Heart right ventricle (tissue), 16 donors: ENCODE measurements at regions not wholly inside any gene's neighbourhood (a gene's known extent, or its start where the extent isn't known, plus 50 kb on each side); places are given as distances from the start of the nearest gene placed in this dataset.

Source experiments
- ATAC-seq, 8 donors: fragments of 200-7000 bp; cut with Tn5 transposase; one replicate each; pipeline ENCODE4 v1.9.1; 2020; ENCODE audit warnings: mild to moderate bottlenecking in 8 of 8, moderate library complexity in 8 of 8, moderate number of reproducible peaks in 1 of 8
- DNase-seq, 2 donors: peaks; one replicate each; pipeline ENCODE4 v3.0.0-alpha.2; 2020
- H3K27ac ChIP-seq, 10 donors: fragments of 200-600 bp; sonication (generic) in 2 of 10; one replicate each; pipeline versions ENCODE4 v1.5.0 to v1.8.0; 2020 to 2022; ENCODE audit warnings: mild to moderate bottlenecking in 3 of 10
- H3K27me3 ChIP-seq, 7 donors: fragments of 200-600 bp; one replicate each; pipeline ENCODE4 v1.8.0; 2021 to 2022; ENCODE audit warnings: mild to moderate bottlenecking in 2 of 7
- H3K36me3 ChIP-seq, 9 donors: fragments of 200-600 bp; sonication (generic) in 1 of 9; one replicate each; pipeline versions ENCODE4 v1.5.0 to v1.8.0; 2020 to 2022; ENCODE audit warnings: mild to moderate bottlenecking in 2 of 9
- H3K4me1 ChIP-seq, 9 donors: fragments of 200-600 bp; sonication (generic) in 1 of 9; one replicate each; pipeline versions ENCODE4 v1.5.0 to v1.8.0; 2020 to 2022; ENCODE audit warnings: mild to moderate bottlenecking in 4 of 9
- H3K4me3 ChIP-seq, 10 donors: fragments of 200-600 bp; sonication (generic) in 2 of 10; one replicate each; pipeline versions ENCODE4 v1.5.0 to v1.8.0; 2020 to 2022; ENCODE audit warnings: mild to moderate bottlenecking in 7 of 10, moderate library complexity in 2 of 10
- H3K9me3 ChIP-seq, 11 donors: fragments of 200-600 bp in 10 of 11; sonication (generic) in 2 of 11; one replicate each; pipeline versions ENCODE4 v1.5.0 to v1.8.0; 2013 to 2022; ENCODE audit warnings: mild to moderate bottlenecking in 2 of 11, control low read depth in 1 of 11, moderate library complexity in 1 of 11
- CTCF ChIP-seq, 9 donors: fragments of 200-600 bp; sonication (generic) in 2 of 9; IDR thresholded peaks; one replicate each; pipeline versions ENCODE4 v1.5.0 to v1.8.0; 2021 to 2022; ENCODE audit warnings: antibody characterized with exemption in 9 of 9, mild to moderate bottlenecking in 5 of 9, moderate library complexity in 1 of 9
- WGBS, 2 donors: extraction: QIAGEN DNeasy Blood & Tissue Kit; methylation state at CpG; one replicate each; pipeline ENCODE4 v1.1.7; 2013; ENCODE audit warnings: inconsistent platforms in 1 of 2; 5-methylcytosine and 5-hydroxymethylcytosine counted together
- intact Hi-C, 10 donors: fragments of 100-400 bp; cut with DNase I; formaldehyde crosslinking; loops; one replicate each; pipeline versions ENCODE4 v1.11.1 to v1.14.2; 2022
- donor health status: Arrhythmogenic right ventricular cardiomyopathy.
- donor health status: ischemic (EF 13 %, LVEDD 7.1; RV severe dilation, severe dysfunction).
- donor health status: healthy with polysubstance abuse.
- donor health status: DM: no; HTN: yes; CAD: no.
- donor health status: DM: no; HTN: no; CAD: no.
- donor health status: ischemic (EF 25% LVEDD 6.9; RV normal size, moderate dysfunction).
- donor health status: ischemic (EF 25% LVEDD 5.7; RV mildly dilated, moderate dysfunction).
- donor health status: healthy.
- donor health status: DM: yes; HTN: yes; CAD: no.
- donor health status: Ischemic cardiomyopathy.
- donor health status: ischemic (EF 35%, LVEDD 5.7; RV mildly dilated, moderate dysfunction).
- donor health status: nonischemic (EF 11% LVEDD 7.7; RV severe dilation, severe dysfunction).
- donor health status: DM: yes; HTN: yes; CAD: no.
- donor health status: PGD.
- donor health status: ischemic (EF 29% LVEDD 5.4; RV normal size, mild dysfunction).
- donor health status: nonischemic (EF 23%, LVEDD 6.1; RV moderate dilation, normal function).

- ATAC-seq, result no peak
- DNase-seq, result no peak
- intact Hi-C loops, result loop anchor here in 3 of 10 donors (10.0 kb wide), 3 partner anchors 1147 to 1297 kb away; no protein-coding TSS in a partner anchor
- TF ChIP-seq CTCF (IDR thresholded peaks at IDR 0.05), result no peak
- no peaks in the 10 kb centered on the region for H3K4me1 ChIP-seq
- no peak overlapping the region for H3K4me3 ChIP-seq
- no peaks in the 10 kb centered on the region for H3K9me3 ChIP-seq
- H3K36me3 ChIP-seq, result no peaks in the 10 kb centered on the region
- peaks cover 0 to 21% (median 0%) of the 10 kb centered on the region in 7 donors for H3K27me3 ChIP-seq
- WGBS, 2 donors, result 93 to 94% methylated on average over 2 of the region's 2 CpGs
- H3K27ac ChIP-seq, result no peak overlapping the region
Observed at GRCh38 chr5:39588179-39588578, 163.4 kb upstream of the DAB2 start.

GRCh38 chr5:39587675-39588074 lies 162.9 kb upstream of the DAB2 start:
- Histone ChIP-seq H3K9me3 (no peaks in the 10 kb centered on the region), H3K36me3 (no peaks in the 10 kb centered on the region), H3K27me3 (peaks cover 0 to 21% (median 0%) of the 10 kb centered on the region in 7 donors), H3K27ac (no peak overlapping the region), H3K4me3 (no peak overlapping the region), H3K4me1 (no peaks in the 10 kb centered on the region)
- no peak for TF ChIP-seq CTCF (IDR thresholded peaks at IDR 0.05)
- DNase-seq, result no peak
- intact Hi-C loops, result loop anchor here in 3 of 10 donors (10.0 kb wide), 3 partner anchors 1147 to 1297 kb away; no protein-coding TSS in a partner anchor
- 82 to 88% methylated on average over 2 of the region's 2 CpGs for WGBS, 2 donors
- ATAC-seq, result no peak

- ATAC-seq (no peak), DNase-seq (no peak)
- Histone ChIP-seq H3K9me3 (no peaks in the 10 kb centered on the region), H3K36me3 (no peaks in the 10 kb centered on the region), H3K4me1 (peaks cover 0 to 5% (median 3%) of the 10 kb centered on the region in 9 donors), H3K27me3 (peaks cover 0 to 21% (median 0%) of the 10 kb centered on the region in 7 donors), H3K27ac (no peak overlapping the region), H3K4me3 (no peak overlapping the region)
- intact Hi-C loops, result loop anchor here in 3 of 10 donors (10.0 kb wide), 3 partner anchors 1149 to 1299 kb away; no protein-coding TSS in a partner anchor
- WGBS, 2 donors, result 76 to 82% methylated on average over 9 of the region's 9 CpGs
- TF ChIP-seq CTCF (IDR thresholded peaks at IDR 0.05), result no peak
Observed at GRCh38 chr5:39586185-39586584, 161.4 kb upstream of the DAB2 start.

GRCh38 chr5:39584927-39585326 lies 160.1 kb upstream of the DAB2 start:
- TF ChIP-seq CTCF (IDR thresholded peaks at IDR 0.05), result no peak
- intact Hi-C loops, result loop anchor here in 4 of 10 donors (5.0 to 10.0 kb wide), 5 partner anchors 1102 to 1300 kb away; no protein-coding TSS in a partner anchor
- DNase-seq, result no peak
- H3K9me3 ChIP-seq, result no peaks in the 10 kb centered on the region
- no peak for ATAC-seq
- WGBS, 2 donors, result 54 to 57% methylated on average over 2 of the region's 2 CpGs
- H3K27me3 ChIP-seq, result peaks cover 0 to 21% (median 0%) of the 10 kb centered on the region in 7 donors
- H3K36me3 ChIP-seq, result no peaks in the 10 kb centered on the region
- H3K4me3 ChIP-seq, result no peak overlapping the region
- peaks cover 0 to 13% (median 9%) of the 10 kb centered on the region in 9 donors for H3K4me1 ChIP-seq
- H3K27ac ChIP-seq, result no peak overlapping the region
